ENCODE measurements at regions not wholly inside any gene's neighbourhood (a gene's known extent, or its start where the extent isn't known, plus 50 kb on each side); places are given as distances from the start of the nearest gene placed in this dataset.

- TF ChIP-seq, protein P1, sequence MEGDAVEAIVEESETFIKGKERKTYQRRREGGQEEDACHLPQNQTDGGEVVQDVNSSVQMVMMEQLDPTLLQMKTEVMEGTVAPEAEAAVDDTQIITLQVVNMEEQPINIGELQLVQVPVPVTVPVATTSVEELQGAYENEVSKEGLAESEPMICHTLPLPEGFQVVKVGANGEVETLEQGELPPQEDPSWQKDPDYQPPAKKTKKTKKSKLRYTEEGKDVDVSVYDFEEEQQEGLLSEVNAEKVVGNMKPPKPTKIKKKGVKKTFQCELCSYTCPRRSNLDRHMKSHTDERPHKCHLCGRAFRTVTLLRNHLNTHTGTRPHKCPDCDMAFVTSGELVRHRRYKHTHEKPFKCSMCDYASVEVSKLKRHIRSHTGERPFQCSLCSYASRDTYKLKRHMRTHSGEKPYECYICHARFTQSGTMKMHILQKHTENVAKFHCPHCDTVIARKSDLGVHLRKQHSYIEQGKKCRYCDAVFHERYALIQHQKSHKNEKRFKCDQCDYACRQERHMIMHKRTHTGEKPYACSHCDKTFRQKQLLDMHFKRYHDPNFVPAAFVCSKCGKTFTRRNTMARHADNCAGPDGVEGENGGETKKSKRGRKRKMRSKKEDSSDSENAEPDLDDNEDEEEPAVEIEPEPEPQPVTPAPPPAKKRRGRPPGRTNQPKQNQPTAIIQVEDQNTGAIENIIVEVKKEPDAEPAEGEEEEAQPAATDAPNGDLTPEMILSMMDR (conservative IDR thresholded peaks at IDR 0.05; ENCODE audit: low read length) = no peak
- TF ChIP-seq EZH2phosphoT487 (IDR thresholded peaks at IDR 0.05; ENCODE audit: borderline replicate concordance, low read depth, low read length) = no peak
Observed at GRCh38 chr1:219550201-219550600, 62.7 kb downstream of the ZC3H11B start.
